ENCODE measurements at regions not wholly inside any gene's neighbourhood (a gene's known extent, or its start where the extent isn't known, plus 50 kb on each side); places are given as distances from the start of the nearest gene placed in this dataset.

- no peak overlapping the region for H2AFZ ChIP-seq (ENCODE audit: insufficient read depth, low read depth, low read length, poor library complexity, severe bottlenecking)
- intact Hi-C loops (cut with micrococcal nuclease), result no loop called here
- H3K4me3 Mint-ChIP-seq, result no peak overlapping the region
- H3K4me1 ChIP-seq (ENCODE audit: control insufficient read depth in 1 of 2, insufficient read depth in 2 of 2, low read length in 2 of 2), result no peaks in the 10 kb centered on the region
- no peak overlapping the region for H3K4me2 ChIP-seq (replicated peaks; ENCODE audit: extremely low read depth, low read length, poor library complexity, severe bottlenecking)
- H3K27me3 ChIP-seq (ENCODE audit: control insufficient read depth in 2 of 2, insufficient read depth in 2 of 2, low read length in 2 of 2), result no peaks in the 10 kb centered on the region
- H3K27me3 Mint-ChIP-seq (ENCODE audit: low read depth in 3 of 3), result peaks cover 0 to 3% (median 0%) of the 10 kb centered on the region in 3 donors
- no peaks in the 10 kb centered on the region for H3K36me3 ChIP-seq (replicated peaks in 1 of 2; ENCODE audit: control insufficient read depth in 1 of 2, insufficient read depth in 2 of 2, low read length in 2 of 2)
- no peak overlapping the region for H3K4me3 ChIP-seq (replicated peaks in 1 of 3; ENCODE audit: low read depth in 2 of 3, low read length in 3 of 3)
- no peak for TF ChIP-seq CTCF (IDR thresholded peaks at IDR 0.05)
- no peaks in the 10 kb centered on the region for H3K4me1 Mint-ChIP-seq
- no peaks in the 10 kb centered on the region for H3K9me3 Mint-ChIP-seq
- 91% methylated on average over 7 of the region's 9 CpGs for WGBS (ENCODE audit: insufficient coverage)
- H3K9ac ChIP-seq (ENCODE audit: insufficient read depth, low read length, poor library complexity, severe bottlenecking), result no peak overlapping the region
- H3K9me3 ChIP-seq (replicated peaks in 1 of 2; ENCODE audit: control insufficient read depth in 1 of 2, insufficient read depth in 1 of 2, low read length in 2 of 2), result peaks cover 0 to 4% of the 10 kb centered on the region in 2 donors
- H4K20me1 ChIP-seq (ENCODE audit: insufficient read depth, low read length), result no peaks in the 10 kb centered on the region
- H3K36me3 Mint-ChIP-seq, result no peaks in the 10 kb centered on the region
- H3K27ac ChIP-seq (ENCODE audit: low read depth in 1 of 2, low read length in 2 of 2), result no peak overlapping the region
- DNase-seq, result no peak
- no peaks in the 10 kb centered on the region for H3K79me2 ChIP-seq (ENCODE audit: insufficient read depth, low read length)
- H3K27ac Mint-ChIP-seq, result no peak overlapping the region
Measured at GRCh38 chr7:113291058-113291457, 172.7 kb upstream of the SMIM30 start.

- Histone ChIP-seq H3K79me2 (ENCODE audit: insufficient read depth, low read length) (no peaks in the 10 kb centered on the region), H3K4me3 (replicated peaks in 1 of 3; ENCODE audit: low read depth in 2 of 3, low read length in 3 of 3) (no peak overlapping the region), H3K9ac (ENCODE audit: insufficient read depth, low read length, poor library complexity, severe bottlenecking) (no peak overlapping the region), H3K27ac (ENCODE audit: low read depth in 1 of 2, low read length in 2 of 2) (no peak overlapping the region), H3K36me3 (replicated peaks in 1 of 2; ENCODE audit: control insufficient read depth in 1 of 2, insufficient read depth in 2 of 2, low read length in 2 of 2) (no peaks in the 10 kb centered on the region), H3K27me3 (ENCODE audit: control insufficient read depth in 2 of 2, insufficient read depth in 2 of 2, low read length in 2 of 2) (no peaks in the 10 kb centered on the region), H3K4me2 (replicated peaks; ENCODE audit: extremely low read depth, low read length, poor library complexity, severe bottlenecking) (no peak overlapping the region), H3K9me3 (replicated peaks in 1 of 2; ENCODE audit: control insufficient read depth in 1 of 2, insufficient read depth in 1 of 2, low read length in 2 of 2) (no peaks in the 10 kb centered on the region), H3K4me1 (ENCODE audit: control insufficient read depth in 1 of 2, insufficient read depth in 2 of 2, low read length in 2 of 2) (no peaks in the 10 kb centered on the region), H4K20me1 (ENCODE audit: insufficient read depth, low read length) (no peaks in the 10 kb centered on the region), H2AFZ (ENCODE audit: insufficient read depth, low read depth, low read length, poor library complexity, severe bottlenecking) (no peak overlapping the region)
- 30% methylated on average over 1 of the region's 4 CpGs for WGBS (ENCODE audit: insufficient coverage)
- DNase-seq, result no peak
- no peak for TF ChIP-seq CTCF (IDR thresholded peaks at IDR 0.05)
- no peak overlapping the region for H3K4me3 Mint-ChIP-seq
- H3K27me3 Mint-ChIP-seq (ENCODE audit: low read depth in 3 of 3), result peaks cover 0 to 5% (median 0%) of the 10 kb centered on the region in 3 donors
- H3K9me3 Mint-ChIP-seq, result no peaks in the 10 kb centered on the region
- H3K36me3 Mint-ChIP-seq, result no peaks in the 10 kb centered on the region
- H3K4me1 Mint-ChIP-seq, result no peaks in the 10 kb centered on the region
- H3K27ac Mint-ChIP-seq, result no peak overlapping the region
- intact Hi-C loops (cut with micrococcal nuclease), result no loop called here
Measured at GRCh38 chr7:113289140-113289740, 170.9 kb upstream of the SMIM30 start.

All from CD14-positive monocyte (primary cell).